Fibroblast of pulmonary artery (primary cell): ENCODE measurements at regions not wholly inside any gene's neighbourhood (a gene's known extent, or its start where the extent isn't known, plus 50 kb on each side); places are given as distances from the start of the nearest gene placed in this dataset.

Experiments
- DNase-seq: peaks from one replicate; pipeline ENCODE4 v3.0.0-alpha.2; 2010; ENCODE audit warnings: low read depth
- H3K4me3 ChIP-seq: replicated peaks from 2 replicates; pipeline ENCODE4 v1.5.1; 2011; ENCODE audit warnings: low read depth, mild to moderate bottlenecking, control low read depth, low read length, moderate library complexity
- TF ChIP-seq, protein P1 (sequence below): IDR thresholded peaks from 2 replicates; pipeline ENCODE4 v1.5.1; 2011; ENCODE audit warnings: mild to moderate bottlenecking, control low read depth, low read length, inconsistent platforms; ENCODE audit errors: missing control alignments

DNA sequence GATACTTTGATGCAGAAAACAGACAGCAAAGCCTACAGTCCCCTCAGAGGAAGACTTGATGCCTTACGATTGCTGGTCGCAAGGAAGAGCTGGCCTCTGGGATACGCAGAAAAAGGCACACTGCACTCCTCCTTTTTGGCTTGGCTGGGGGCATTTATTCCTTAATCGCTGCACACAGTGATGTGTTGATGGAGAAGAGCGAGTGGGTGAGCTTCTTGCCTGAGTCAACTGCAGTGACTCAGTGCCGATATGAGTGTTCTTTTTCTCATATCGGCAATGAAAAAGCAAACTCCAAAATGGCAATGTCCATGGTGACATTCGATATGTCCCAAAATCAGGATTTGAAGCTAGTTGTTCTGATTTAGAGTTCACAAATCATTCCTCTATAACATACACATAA is 794.8 kb downstream of the HACE1 start:
- no peak for DNase-seq
- TF ChIP-seq, protein P1, sequence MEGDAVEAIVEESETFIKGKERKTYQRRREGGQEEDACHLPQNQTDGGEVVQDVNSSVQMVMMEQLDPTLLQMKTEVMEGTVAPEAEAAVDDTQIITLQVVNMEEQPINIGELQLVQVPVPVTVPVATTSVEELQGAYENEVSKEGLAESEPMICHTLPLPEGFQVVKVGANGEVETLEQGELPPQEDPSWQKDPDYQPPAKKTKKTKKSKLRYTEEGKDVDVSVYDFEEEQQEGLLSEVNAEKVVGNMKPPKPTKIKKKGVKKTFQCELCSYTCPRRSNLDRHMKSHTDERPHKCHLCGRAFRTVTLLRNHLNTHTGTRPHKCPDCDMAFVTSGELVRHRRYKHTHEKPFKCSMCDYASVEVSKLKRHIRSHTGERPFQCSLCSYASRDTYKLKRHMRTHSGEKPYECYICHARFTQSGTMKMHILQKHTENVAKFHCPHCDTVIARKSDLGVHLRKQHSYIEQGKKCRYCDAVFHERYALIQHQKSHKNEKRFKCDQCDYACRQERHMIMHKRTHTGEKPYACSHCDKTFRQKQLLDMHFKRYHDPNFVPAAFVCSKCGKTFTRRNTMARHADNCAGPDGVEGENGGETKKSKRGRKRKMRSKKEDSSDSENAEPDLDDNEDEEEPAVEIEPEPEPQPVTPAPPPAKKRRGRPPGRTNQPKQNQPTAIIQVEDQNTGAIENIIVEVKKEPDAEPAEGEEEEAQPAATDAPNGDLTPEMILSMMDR, result no peak
- H3K4me3 ChIP-seq, result no peak overlapping the region

DNA sequence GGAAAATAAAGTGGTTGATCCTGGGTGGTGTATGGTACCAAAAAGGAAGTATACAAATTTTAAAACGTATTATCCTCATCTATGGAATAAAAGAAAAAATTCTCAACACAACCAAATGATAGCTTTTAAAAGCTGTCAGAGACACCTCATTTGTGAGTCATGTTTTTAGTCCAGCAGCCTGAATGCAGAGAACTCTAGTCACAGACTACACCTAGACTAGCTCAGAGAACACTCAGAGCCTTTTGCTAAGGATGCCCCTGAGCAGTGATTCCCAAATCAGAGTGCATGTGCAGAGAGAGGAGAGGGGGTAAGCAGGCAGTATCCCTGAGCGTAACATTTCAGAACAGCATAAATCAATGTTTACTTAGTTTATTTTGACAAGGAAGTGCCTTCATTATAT is 809.3 kb downstream of the HACE1 start:
- H3K4me3 ChIP-seq, result no peak overlapping the region
- DNase-seq, result no peak
- TF ChIP-seq, protein P1, result no peak

DNA sequence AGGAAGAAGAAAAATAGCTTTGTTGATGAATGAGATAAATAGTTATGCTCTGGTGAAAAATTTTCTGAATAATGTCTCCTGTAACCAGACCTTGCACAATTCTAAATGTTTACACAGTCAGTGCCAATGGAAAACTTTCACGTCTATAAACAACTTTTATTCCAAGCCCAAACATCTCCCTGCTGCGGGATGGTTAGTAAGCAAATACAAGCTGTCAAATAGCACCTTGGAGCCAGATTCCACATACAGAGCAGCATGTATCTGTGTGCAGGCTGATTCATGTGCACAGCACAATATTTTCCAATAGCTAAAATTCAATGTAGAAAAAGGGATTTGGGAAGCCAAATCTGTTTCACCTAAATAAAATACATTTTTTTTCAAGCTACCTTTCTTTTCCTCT is 813.3 kb downstream of the HACE1 start:
- TF ChIP-seq, protein P1, result no peak
- no peak overlapping the region for H3K4me3 ChIP-seq

DNA sequence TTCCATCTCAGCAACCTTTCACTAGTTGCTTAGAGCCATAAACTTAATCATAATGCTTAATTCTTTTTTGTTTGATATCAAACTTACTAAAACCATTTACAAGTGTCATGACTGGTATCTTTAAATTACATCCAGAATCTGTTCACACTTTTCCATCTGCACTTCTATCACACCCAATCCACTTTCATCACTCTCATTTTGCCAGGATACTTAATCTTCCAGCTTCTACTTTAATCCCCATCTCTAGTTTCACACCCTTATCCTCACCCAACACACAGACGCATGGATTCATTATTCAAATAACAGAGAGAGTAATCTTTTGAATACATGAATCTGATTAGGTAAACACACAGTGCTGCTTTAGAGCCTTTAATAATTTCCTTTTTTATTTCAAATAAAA is 828.4 kb downstream of the HACE1 start:
- no peak for DNase-seq
- TF ChIP-seq, protein P1, result no peak
- no peak overlapping the region for H3K4me3 ChIP-seq

More for the DNA sequence above, 813.3 kb downstream of the HACE1 start:
- DNase-seq, result no peak

DNA sequence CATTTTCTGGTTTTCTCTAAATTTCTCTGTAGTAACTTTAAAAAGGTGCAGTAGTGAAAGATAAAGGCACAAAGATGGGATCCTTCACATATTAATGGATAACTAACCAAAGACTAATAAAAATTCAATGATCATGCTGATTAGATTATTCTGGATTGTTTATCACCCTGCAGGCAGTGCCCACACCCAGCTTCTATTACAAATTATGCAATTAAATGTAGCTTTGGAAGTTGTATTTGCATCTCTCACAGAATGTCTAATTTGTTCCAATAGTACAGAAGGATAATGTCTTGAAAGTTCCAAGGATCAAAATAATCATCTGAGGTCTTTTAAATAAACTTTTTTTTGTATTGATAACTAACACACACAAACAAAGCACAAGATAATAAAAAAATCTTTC is 837.6 kb downstream of the HACE1 start:
- no peak overlapping the region for H3K4me3 ChIP-seq
- TF ChIP-seq, protein P1, result no peak
- no peak for DNase-seq

DNA sequence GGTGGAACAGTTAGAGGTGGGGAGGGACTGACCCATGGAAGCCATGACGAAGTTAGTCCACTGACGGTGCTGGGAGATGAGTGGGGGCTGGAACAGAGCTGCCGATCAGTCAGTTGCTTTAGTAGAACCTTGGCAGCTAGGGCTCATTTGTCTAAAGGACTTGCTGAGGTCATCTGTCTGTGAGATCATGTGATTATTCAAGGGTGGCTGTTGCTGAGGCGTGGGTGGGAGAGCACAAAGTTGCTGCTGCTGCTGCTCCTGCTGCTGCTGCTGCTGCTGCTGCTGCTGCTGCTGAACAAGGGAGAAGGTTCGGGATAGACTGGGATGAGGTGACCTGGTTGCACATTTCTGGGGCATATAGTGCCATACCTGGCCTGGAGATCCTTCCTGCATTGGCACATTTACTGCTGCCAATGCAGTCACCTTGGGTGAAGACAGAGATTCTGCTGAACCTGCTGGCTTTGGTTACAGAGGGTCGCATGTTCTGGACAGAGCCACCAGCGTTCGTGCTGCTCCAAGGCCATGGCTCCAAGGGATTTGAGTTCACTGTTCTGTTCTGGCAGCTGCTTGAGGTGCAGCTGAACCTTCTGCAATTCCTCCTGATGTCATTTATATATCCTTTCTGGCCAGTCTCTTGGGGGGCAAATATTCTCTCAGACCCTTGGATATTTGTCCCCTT is 840.5 kb downstream of the HACE1 start:
- TF ChIP-seq, protein P1, result no peak
- no peak for DNase-seq

More for the DNA sequence above, 840.5 kb downstream of the HACE1 start:
- no peak overlapping the region for H3K4me3 ChIP-seq
